ENCODE measurements at regions not wholly inside any gene's neighbourhood (a gene's known extent, or its start where the extent isn't known, plus 50 kb on each side); places are given as distances from the start of the nearest gene placed in this dataset.
"Not testable (repeated sequence)": the region's sequence is repeated elsewhere in the genome, so short reads cannot be mapped to it uniquely, and the experiment has no call there.

GRCh38 chr3:99555885-99556284, 82.5 kb upstream of the COL8A1 start:
- H3K4me1 Mint-ChIP-seq (ENCODE audit: low read depth): not testable (repeated sequence)

GRCh38 chr3:99551520-99551919, 86.9 kb upstream of the COL8A1 start:
- no peak overlapping the region for H3K4me3 Mint-ChIP-seq
- no peak for DNase-seq
- no peaks in the 10 kb centered on the region for H3K9me3 Mint-ChIP-seq
- H3K36me3 Mint-ChIP-seq: no peaks in the 10 kb centered on the region
- H3K27ac Mint-ChIP-seq: no peak overlapping the region
- H3K27me3 Mint-ChIP-seq: no peaks in the 10 kb centered on the region
- ChIA-PET CTCF (no interaction called here), POLR2A (no interaction called here)
- intact Hi-C loops (cut with micrococcal nuclease): no loop called here
- H3K4me1 Mint-ChIP-seq (ENCODE audit: low read depth): no peaks in the 10 kb centered on the region

More at GRCh38 chr3:99555885-99556284, 82.5 kb upstream of the COL8A1 start:
- intact Hi-C loops (cut with micrococcal nuclease); CTCF ChIA-PET; H3K9me3 Mint-ChIP-seq; H3K4me3 Mint-ChIP-seq; H3K36me3 Mint-ChIP-seq; DNase-seq; H3K27ac Mint-ChIP-seq; H3K27me3 Mint-ChIP-seq; POLR2A ChIA-PET: not testable (repeated sequence)

- peaks cover 2% of the 10 kb centered on the region for H3K4me1 Mint-ChIP-seq (ENCODE audit: low read depth)
- POLR2A ChIA-PET: no interaction called here
Observed at GRCh38 chr3:99549957-99550603, 88.3 kb upstream of the COL8A1 start.

GRCh38 chr3:99549220-99549619, 89.2 kb upstream of the COL8A1 start:
- no peak overlapping the region for H3K27ac Mint-ChIP-seq
- intact Hi-C loops (cut with micrococcal nuclease): no loop called here
- no peak overlapping the region for H3K4me3 Mint-ChIP-seq
- POLR2A ChIA-PET: no interaction called here
- peaks cover 2% of the 10 kb centered on the region for H3K4me1 Mint-ChIP-seq (ENCODE audit: low read depth)
- no peaks in the 10 kb centered on the region for H3K36me3 Mint-ChIP-seq
- CTCF ChIA-PET: no interaction called here
- DNase-seq: no peak
- no peaks in the 10 kb centered on the region for H3K27me3 Mint-ChIP-seq
- H3K9me3 Mint-ChIP-seq: no peaks in the 10 kb centered on the region

More at GRCh38 chr3:99549957-99550603, 88.3 kb upstream of the COL8A1 start:
- no peak overlapping the region for H3K4me3 Mint-ChIP-seq
- CTCF ChIA-PET: no interaction called here
- DNase-seq: no peak
- H3K36me3 Mint-ChIP-seq: no peaks in the 10 kb centered on the region
- intact Hi-C loops (cut with micrococcal nuclease): no loop called here
- no peaks in the 10 kb centered on the region for H3K9me3 Mint-ChIP-seq
- no peaks in the 10 kb centered on the region for H3K27me3 Mint-ChIP-seq
- no peak overlapping the region for H3K27ac Mint-ChIP-seq

- Mint-ChIP-seq H3K27ac (no peak overlapping the region), H3K27me3 (no peaks in the 10 kb centered on the region), H3K9me3 (no peaks in the 10 kb centered on the region), H3K36me3 (no peaks in the 10 kb centered on the region), H3K4me3 (no peak overlapping the region), H3K4me1 (ENCODE audit: low read depth) (peaks cover 2% of the 10 kb centered on the region)
- POLR2A ChIA-PET: no interaction called here
- no peak for DNase-seq
- intact Hi-C loops (cut with micrococcal nuclease): no loop called here
- CTCF ChIA-PET: no interaction called here
Observed at GRCh38 chr3:99548674-99549073, 89.7 kb upstream of the COL8A1 start.

GRCh38 chr3:99545941-99546580, 92.3 kb upstream of the COL8A1 start:
- DNase-seq: no peak
- Mint-ChIP-seq H3K4me3 (no peak overlapping the region), H3K4me1 (ENCODE audit: low read depth) (peaks cover 12% of the 10 kb centered on the region), H3K36me3 (no peaks in the 10 kb centered on the region), H3K9me3 (no peaks in the 10 kb centered on the region), H3K27me3 (no peaks in the 10 kb centered on the region), H3K27ac (no peak overlapping the region)
- intact Hi-C loops (cut with micrococcal nuclease): no loop called here
- POLR2A ChIA-PET: no interaction called here
- CTCF ChIA-PET: no interaction called here

- Mint-ChIP-seq H3K36me3 (no peaks in the 10 kb centered on the region), H3K27ac (no peak overlapping the region), H3K9me3 (no peaks in the 10 kb centered on the region), H3K4me3 (no peak overlapping the region), H3K27me3 (no peaks in the 10 kb centered on the region), H3K4me1 (ENCODE audit: low read depth) (peaks cover 12% of the 10 kb centered on the region)
- ChIA-PET CTCF (no interaction called here), POLR2A (no interaction called here)
- no peak for DNase-seq
- intact Hi-C loops (cut with micrococcal nuclease): no loop called here
Observed at GRCh38 chr3:99544786-99545281, 93.6 kb upstream of the COL8A1 start.

- CTCF ChIA-PET: no interaction called here
- H3K36me3 Mint-ChIP-seq: no peaks in the 10 kb centered on the region
- DNase-seq: no peak
- H3K4me1 Mint-ChIP-seq (ENCODE audit: low read depth): peaks cover 12% of the 10 kb centered on the region
- intact Hi-C loops (cut with micrococcal nuclease): no loop called here
- no peak overlapping the region for H3K27ac Mint-ChIP-seq
- H3K4me3 Mint-ChIP-seq: no peak overlapping the region
- H3K9me3 Mint-ChIP-seq: no peaks in the 10 kb centered on the region
- no peaks in the 10 kb centered on the region for H3K27me3 Mint-ChIP-seq
- POLR2A ChIA-PET: no interaction called here
Observed at GRCh38 chr3:99543796-99544195, 94.6 kb upstream of the COL8A1 start.

- no peak for DNase-seq
- no peaks in the 10 kb centered on the region for H3K9me3 Mint-ChIP-seq
- ChIA-PET CTCF (no interaction called here), POLR2A (no interaction called here)
- H3K27ac Mint-ChIP-seq: no peak overlapping the region
- no peaks in the 10 kb centered on the region for H3K27me3 Mint-ChIP-seq
- H3K4me1 Mint-ChIP-seq (ENCODE audit: low read depth): peaks cover 12% of the 10 kb centered on the region
- no peaks in the 10 kb centered on the region for H3K36me3 Mint-ChIP-seq
- no peak overlapping the region for H3K4me3 Mint-ChIP-seq
- intact Hi-C loops (cut with micrococcal nuclease): no loop called here
Observed at GRCh38 chr3:99542767-99543518, 95.5 kb upstream of the COL8A1 start.

- H3K9me3 Mint-ChIP-seq: no peaks in the 10 kb centered on the region
- intact Hi-C loops (cut with micrococcal nuclease): no loop called here
Observed at GRCh38 chr3:99541181-99541580, 97.2 kb upstream of the COL8A1 start.

GRCh38 chr3:99537416-99537815, 101.0 kb upstream of the COL8A1 start:
- DNase-seq: no peak
- H3K9me3 Mint-ChIP-seq: no peaks in the 10 kb centered on the region
- no peaks in the 10 kb centered on the region for H3K4me1 Mint-ChIP-seq (ENCODE audit: low read depth)
- H3K4me3 Mint-ChIP-seq: no peak overlapping the region
- no peaks in the 10 kb centered on the region for H3K36me3 Mint-ChIP-seq
- H3K27ac Mint-ChIP-seq: no peak overlapping the region
- ChIA-PET CTCF (no interaction called here), POLR2A (no interaction called here)
- intact Hi-C loops (cut with micrococcal nuclease): no loop called here
- H3K27me3 Mint-ChIP-seq: no peaks in the 10 kb centered on the region

More at GRCh38 chr3:99541181-99541580, 97.2 kb upstream of the COL8A1 start:
- no peak for DNase-seq
- ChIA-PET POLR2A (no interaction called here), CTCF (no interaction called here)
- Mint-ChIP-seq H3K36me3 (no peaks in the 10 kb centered on the region), H3K27ac (no peak overlapping the region), H3K4me1 (ENCODE audit: low read depth) (peaks cover 12% of the 10 kb centered on the region), H3K4me3 (no peak overlapping the region), H3K27me3 (no peaks in the 10 kb centered on the region)

GRCh38 chr3:99536555-99537314, 101.7 kb upstream of the COL8A1 start:
- H3K36me3 Mint-ChIP-seq: no peaks in the 10 kb centered on the region
- no peaks in the 10 kb centered on the region for H3K9me3 Mint-ChIP-seq
- no peak for DNase-seq
- no peak overlapping the region for H3K27ac Mint-ChIP-seq
- H3K27me3 Mint-ChIP-seq: no peaks in the 10 kb centered on the region
- no peaks in the 10 kb centered on the region for H3K4me1 Mint-ChIP-seq (ENCODE audit: low read depth)
- no peak overlapping the region for H3K4me3 Mint-ChIP-seq
- ChIA-PET POLR2A (no interaction called here), CTCF (no interaction called here)
- intact Hi-C loops (cut with micrococcal nuclease): no loop called here

Measured in activated CD4-positive, alpha-beta memory T cell treated with anti-CD3 and anti-CD28 coated beads for 36 hours (primary cell).